IMR-90 (cell line): ENCODE measurements at regions not wholly inside any gene's neighbourhood (a gene's known extent, or its start where the extent isn't known, plus 50 kb on each side); places are given as distances from the start of the nearest gene placed in this dataset.

Source experiments
- ATAC-seq: fragments of 200-7000 bp; cut with Tn5 transposase; 2 replicates; pipeline ENCODE4 v1.9.1; 2020; ENCODE audit warnings: low read depth, mild to moderate bottlenecking, moderate library complexity
- BruUV-seq: library from RNA; stranded (reverse); fragments of 400-500 nt; replicated peaks from 2 replicates; lab custom pipeline; 2021; lab: Mats Ljungman, UMichigan
- CTCF ChIA-PET: fragments of 300-600 bp; formaldehyde crosslinking; extraction: SDS; loops from one replicate; lab custom pipeline; 2021; ENCODE audit warnings: antibody characterized with exemption; lab: Yijun Ruan, JAX
- POLR2A ChIA-PET: fragments of 300-600 bp; sonication (Branson Sonifier 250); formaldehyde crosslinking; loops from one replicate; lab custom pipeline; 2022; ENCODE audit warnings: antibody characterized with exemption; ENCODE audit not compliant: unreplicated experiment; lab: Charles Lee
- DNase-seq: peaks from one replicate; pipeline ENCODE4 v3.0.0; 2013
- H2AFZ ChIP-seq: replicated peaks from 2 replicates; pipeline ENCODE3; 2013; ENCODE audit warnings: low read length, mild to moderate bottlenecking; ENCODE audit not compliant: poor library complexity
- H2AK5ac ChIP-seq: 2 replicates; pipeline ENCODE4 v1.6.1; 2013; ENCODE audit warnings: low read depth, low read length, inconsistent platforms
- H2AK9ac ChIP-seq: replicated peaks from 2 replicates; pipeline ENCODE3; 2013; ENCODE audit warnings: mild to moderate bottlenecking, low read depth, low read length, moderate library complexity; ENCODE audit not compliant: poor library complexity
- H2BK120ac ChIP-seq: 2 replicates; pipeline ENCODE4 v1.6.1; 2013; ENCODE audit warnings: low read depth, low read length, inconsistent platforms
- H2BK15ac ChIP-seq: 3 replicates; pipeline ENCODE4 v1.6.1; 2013; ENCODE audit warnings: low read depth, low read length, inconsistent platforms
- H2BK20ac ChIP-seq: 2 replicates; pipeline ENCODE4 v1.6.1; 2013; ENCODE audit warnings: low read depth, mild to moderate bottlenecking, inconsistent platforms, low read length, moderate library complexity
- H2BK5ac ChIP-seq: 2 replicates; pipeline ENCODE4 v1.6.1; 2013; ENCODE audit warnings: mild to moderate bottlenecking, low read depth, low read length, inconsistent platforms; ENCODE audit not compliant: poor library complexity, severe bottlenecking
- H3K14ac ChIP-seq: replicated peaks from 2 replicates; pipeline ENCODE4 v1.6.1; 2013; ENCODE audit warnings: low read depth, low read length, inconsistent platforms
- H3K18ac ChIP-seq: 2 replicates; pipeline ENCODE4 v1.6.1; 2013; ENCODE audit warnings: low read depth, low read length, control low read depth
- H3K23ac ChIP-seq: 2 replicates; pipeline ENCODE4 v1.6.1; 2013; ENCODE audit warnings: low read depth, low read length, inconsistent platforms
- H3K27ac ChIP-seq: 2 replicates; pipeline ENCODE4 v1.5.1; 2013; ENCODE audit warnings: mild to moderate bottlenecking, control low read depth, low read length; ENCODE audit not compliant: insufficient read depth
- H3K27me3 ChIP-seq: 2 replicates; pipeline ENCODE4 v1.6.1; 2013; ENCODE audit warnings: low read length; ENCODE audit not compliant: control insufficient read depth, insufficient read depth
- H3K36me3 ChIP-seq: 2 replicates; pipeline ENCODE4 v1.6.1; 2013; ENCODE audit warnings: low read length, mixed read lengths; ENCODE audit not compliant: control insufficient read depth, insufficient read depth
- H3K4ac ChIP-seq: 2 replicates; pipeline ENCODE4 v1.6.1; 2013; ENCODE audit warnings: low read depth, low read length, inconsistent platforms
- H3K4me1 ChIP-seq: 2 replicates; pipeline ENCODE4 v1.6.1; 2013; ENCODE audit warnings: low read length, mixed read lengths; ENCODE audit not compliant: control insufficient read depth, insufficient read depth
- H3K4me2 ChIP-seq: 2 replicates; pipeline ENCODE4 v1.6.1; 2013; ENCODE audit warnings: low read depth, mild to moderate bottlenecking, control low read depth, low read length, moderate library complexity
- H3K4me3 ChIP-seq: 2 replicates; pipeline ENCODE4 v1.5.1; 2013; ENCODE audit warnings: low read depth, mild to moderate bottlenecking, control low read depth, low read length, moderate library complexity; ENCODE audit not compliant: insufficient read depth
- H3K56ac ChIP-seq: 2 replicates; pipeline ENCODE4 v1.6.1; 2013; ENCODE audit warnings: low read length, inconsistent platforms; ENCODE audit not compliant: insufficient read depth; ENCODE audit errors: extremely low read depth
- H3K79me1 ChIP-seq, 2 experiments: 2 replicates each; pipeline ENCODE4 v1.6.1; 2013; ENCODE audit warnings: low read length in 2 of 2, inconsistent platforms in 1 of 2, low read depth in 1 of 2
- H3K9ac ChIP-seq: 2 replicates; pipeline ENCODE4 v1.6.1; 2013; ENCODE audit warnings: low read depth, low read length, control low read depth
- H3K9me1 ChIP-seq: 2 replicates; pipeline ENCODE4 v1.6.1; 2013; ENCODE audit warnings: low read length, inconsistent platforms; ENCODE audit not compliant: insufficient read depth
- H3K9me3 ChIP-seq: 2 replicates; pipeline ENCODE4 v1.6.1; 2013; ENCODE audit warnings: low read length; ENCODE audit not compliant: control insufficient read depth, insufficient read depth
- H4K20me1 ChIP-seq: 2 replicates; pipeline ENCODE4 v1.6.1; 2013; ENCODE audit warnings: low read length, inconsistent platforms; ENCODE audit not compliant: insufficient read depth
- H4K5ac ChIP-seq: 2 replicates; pipeline ENCODE4 v1.6.1; 2013; ENCODE audit warnings: mild to moderate bottlenecking, low read depth, low read length, control low read depth
- H4K8ac ChIP-seq, 2 experiments: 2 replicates each; pipeline ENCODE4 v1.6.1; 2013; ENCODE audit warnings: low read depth in 2 of 2, low read length in 2 of 2, control low read depth in 1 of 2, inconsistent platforms in 1 of 2
- H4K91ac ChIP-seq: 2 replicates; pipeline ENCODE4 v1.6.1; 2013; ENCODE audit warnings: low read depth, low read length, inconsistent platforms; ENCODE audit not compliant: insufficient read depth
- CHD1 ChIP-seq: IDR thresholded peaks from 2 replicates; pipeline ENCODE4 v1.6.1; 2012; ENCODE audit warnings: low read depth, low read length, improper control_type of control experiment
- POLR2A ChIP-seq: IDR thresholded peaks from 2 replicates; pipeline ENCODE4 v1.6.1; 2012; ENCODE audit warnings: mild to moderate bottlenecking, low read depth, low read length
- RAD21 ChIP-seq: IDR thresholded peaks from 2 replicates; pipeline ENCODE4 v1.6.1; 2012; ENCODE audit warnings: low read length, improper control_type of control experiment
- RCOR1 ChIP-seq: IDR thresholded peaks from 2 replicates; pipeline ENCODE4 v1.6.1; 2012; ENCODE audit warnings: mild to moderate bottlenecking, low read length, improper control_type of control experiment; ENCODE audit not compliant: insufficient replicate concordance
- RFX5 ChIP-seq: IDR thresholded peaks from 2 replicates; pipeline ENCODE4 v1.8.0; 2012; ENCODE audit warnings: low read depth, mild to moderate bottlenecking, low read length, moderate library complexity
- WGBS, 2 experiments: methylation state at CpG; one replicate each; pipeline versions ENCODE4 v1.1.5 to v1.1.7; 2013; ENCODE audit warnings: missing lambda C conversion rate in 2 of 2; ENCODE audit not compliant: insufficient read length in 1 of 2; ENCODE audit errors: extremely low coverage in 2 of 2; 5-methylcytosine and 5-hydroxymethylcytosine counted together
- dilution Hi-C: fragments of 300-500 bp; cut with HindIII; formaldehyde crosslinking; loops from one replicate; pipeline ENCODE4 v1.14.3; 2018; ENCODE audit warnings: low sequenced_read_pairs; ENCODE audit not compliant: unreplicated experiment
- in situ Hi-C: fragments of 300-500 bp; cut with MboI; formaldehyde crosslinking; loops from 3 replicates; pipeline ENCODE4 v1.14.3; 2019; ENCODE audit warnings: low sequenced_read_pairs, inconsistent platforms, mixed read lengths
- intact Hi-C: fragments of 100-400 bp; cut with micrococcal nuclease; formaldehyde crosslinking; loops from 2 replicates; pipeline ENCODE4 v1.10.0; 2022

DNA sequence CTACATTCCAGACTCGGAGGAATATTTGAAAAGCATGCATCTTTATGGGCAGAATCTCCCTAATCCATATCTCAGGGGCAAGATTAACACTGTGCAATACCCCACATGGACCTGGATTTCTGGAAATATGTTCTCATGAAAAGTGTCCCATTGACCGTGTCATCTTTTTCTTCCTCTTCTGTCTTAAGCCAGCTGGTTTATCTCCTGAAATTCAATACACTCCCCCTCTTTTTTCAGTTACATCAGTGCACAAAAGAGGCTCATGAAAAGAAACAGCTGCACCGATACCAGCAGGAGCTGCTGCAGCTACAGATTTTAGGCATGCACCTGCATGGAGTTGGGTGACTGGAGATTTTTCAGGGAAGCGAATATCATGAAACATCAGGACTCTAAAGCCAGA lies 117.2 kb downstream of the SLC4A3 start:
- Histone ChIP-seq H2BK15ac (no peak overlapping the region), H3K56ac (no peak overlapping the region), H3K9ac (no peak overlapping the region), H3K79me1 (no peaks in the 10 kb centered on the region), H3K36me3 (no peaks in the 10 kb centered on the region), H2BK20ac (no peak overlapping the region), H3K27ac (no peak overlapping the region), H2BK5ac (no peak overlapping the region), H4K5ac (no peak overlapping the region), H4K20me1 (no peaks in the 10 kb centered on the region), H2AFZ (no peak overlapping the region), H3K27me3 (peaks cover 25% of the 10 kb centered on the region), H3K4me3 (no peak overlapping the region), H3K9me3 (no peaks in the 10 kb centered on the region), H3K4me1 (no peaks in the 10 kb centered on the region), H3K14ac (no peak overlapping the region), H4K8ac (no peak overlapping the region), H3K4ac (no peak overlapping the region), H2AK9ac (no peak overlapping the region), H4K91ac (no peak overlapping the region), H2BK120ac (no peak overlapping the region), H3K18ac (no peak overlapping the region), H3K4me2 (no peak overlapping the region), H2AK5ac (no peak overlapping the region), H3K23ac (no peak overlapping the region), H3K9me1 (no peaks in the 10 kb centered on the region; the same call in 1 of the 2 replicates)
- BruUV-seq, result no TSS peak
- ChIA-PET POLR2A (no interaction called here), CTCF (no interaction called here)
- ATAC-seq, result no peak
- in situ Hi-C loops, result no loop called here
- intact Hi-C loops, result no loop called here
- dilution Hi-C loops, result no loop called here
- TF ChIP-seq RFX5 (no peak), CHD1 (no peak), POLR2A (no peak), RCOR1 (no peak), RAD21 (no peak)
- WGBS, 2 experiments, result 20% methylated on average over 1 of the region's 4 CpGs; no CpG with 5 or more reads in 1 of the 2 experiments
- no peak for DNase-seq
